Left colon (tissue), 2 donors: ENCODE measurements at regions not wholly inside any gene's neighbourhood (a gene's known extent, or its start where the extent isn't known, plus 50 kb on each side); places are given as distances from the start of the nearest gene placed in this dataset.
"Not testable (repeated sequence)": the region's sequence is repeated elsewhere in the genome, so short reads cannot be mapped to it uniquely, and the experiment has no call there.

Experiments used
- ATAC-seq: fragments of 200-7000 bp; cut with Tn5 transposase; one replicate; pipeline ENCODE4 v1.9.1; 2020; ENCODE audit warnings: mild to moderate bottlenecking, moderate library complexity
- DNase-seq, 2 donors: peaks; one replicate each; pipeline ENCODE4 v3.0.0-alpha.2; 2020
- intact Hi-C, 2 donors: fragments of 100-400 bp; cut with DNase I in 1 of 2; cut with micrococcal nuclease in 1 of 2; formaldehyde crosslinking; loops; one replicate each; pipeline versions ENCODE4 v1.11.2 to v1.14.0; 2022; cut with DNase I, micrococcal nuclease
- donor health status: DM: no; HTN: no; CAD: no.
- donor health status: DM: yes; HTN: yes; CAD: no.

DNA sequence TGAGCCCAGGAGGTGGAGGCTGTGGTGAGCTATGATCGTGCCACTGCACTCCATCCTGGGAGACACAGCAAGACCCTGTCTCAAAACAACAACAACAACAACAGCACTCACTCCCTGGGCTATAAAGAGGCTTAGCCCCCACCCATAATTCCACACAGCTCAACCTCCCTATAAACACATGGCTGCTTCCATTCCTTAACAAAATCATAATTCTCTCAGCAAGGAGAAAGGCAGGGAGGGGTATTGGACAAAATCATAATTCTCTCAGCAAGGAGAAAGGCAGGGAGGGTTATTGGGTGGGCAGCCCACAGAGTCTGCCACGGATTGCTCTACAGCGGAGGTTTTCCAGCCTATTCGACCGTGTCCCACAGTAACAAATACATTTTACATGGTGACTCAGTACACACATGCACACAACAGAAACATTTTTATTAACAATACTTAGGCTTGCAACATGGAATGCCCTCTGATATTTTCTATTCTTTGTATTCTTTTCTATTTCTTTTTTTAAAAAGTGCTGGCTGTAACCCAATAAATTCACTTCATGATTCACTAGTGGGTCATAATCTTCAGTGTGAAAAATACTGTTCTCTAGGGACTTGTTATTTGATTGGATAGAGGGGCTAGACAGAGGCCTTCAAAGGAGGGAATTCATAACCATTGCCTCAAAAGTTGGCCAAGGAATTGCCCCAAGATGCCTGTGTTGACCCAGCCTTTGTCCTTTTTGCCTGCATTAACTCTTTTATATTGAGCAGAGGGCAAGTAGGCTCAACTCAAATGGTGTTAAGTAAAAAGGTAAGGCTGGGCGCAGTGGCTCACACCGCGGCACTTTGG is 50.6 kb upstream of the ZMYND8 start:
- no peak for ATAC-seq

GRCh38 chr20:47411161-47411560 is 54.7 kb upstream of the ZMYND8 start:
- intact Hi-C loops: no loop called here
- DNase-seq (no peak), ATAC-seq (no peak)

More for the DNA sequence above, 50.6 kb upstream of the ZMYND8 start:
- intact Hi-C loops: loop anchor here in 1 of 2 donors (10.0 kb wide), 1 partner anchor 228 kb away; no protein-coding TSS in a partner anchor
- DNase-seq: no peak

DNA sequence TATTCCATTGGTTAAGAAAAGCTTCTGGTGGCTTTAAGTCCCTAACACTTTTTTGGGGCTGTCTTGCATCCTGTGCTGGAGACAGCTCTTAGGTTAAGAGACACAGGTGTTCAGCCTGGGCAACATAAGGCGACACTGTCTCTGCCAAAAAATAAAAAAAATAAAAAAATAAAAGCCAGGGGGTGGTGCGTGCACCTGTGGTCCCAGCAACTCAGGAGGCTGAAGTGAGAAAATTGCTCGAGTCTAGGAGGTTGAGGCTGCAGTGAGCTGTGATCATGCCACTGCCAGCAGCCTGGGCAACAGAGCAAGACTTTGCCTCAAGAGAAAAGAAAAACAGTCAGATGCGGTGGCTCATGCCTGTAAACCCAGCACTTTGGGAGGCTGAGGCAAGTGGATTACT is 55.6 kb upstream of the ZMYND8 start:
- ATAC-seq (no peak), DNase-seq (no peak)
- intact Hi-C loops: no loop called here

DNA sequence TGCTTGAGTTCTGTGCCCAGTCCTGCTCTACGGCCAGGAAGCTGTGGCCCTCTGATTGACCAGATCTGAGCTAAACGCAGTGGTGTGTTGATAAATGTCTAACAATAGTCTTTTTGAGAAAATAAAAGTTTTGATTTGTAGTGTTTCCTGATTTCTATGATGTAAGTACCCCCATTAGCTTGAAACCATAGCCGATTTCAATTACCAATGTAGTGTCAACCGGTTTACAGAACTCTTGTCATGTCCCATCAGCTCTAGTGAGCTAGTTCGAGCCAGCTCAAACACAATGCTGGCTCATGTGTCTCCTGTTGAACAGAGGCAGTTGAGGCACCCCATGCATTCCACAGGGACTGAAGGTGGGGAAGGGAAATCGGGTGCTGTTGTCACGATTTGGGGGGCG is 56.7 kb upstream of the ZMYND8 start:
- no peak for DNase-seq
- intact Hi-C loops: no loop called here
- ATAC-seq: no peak

DNA sequence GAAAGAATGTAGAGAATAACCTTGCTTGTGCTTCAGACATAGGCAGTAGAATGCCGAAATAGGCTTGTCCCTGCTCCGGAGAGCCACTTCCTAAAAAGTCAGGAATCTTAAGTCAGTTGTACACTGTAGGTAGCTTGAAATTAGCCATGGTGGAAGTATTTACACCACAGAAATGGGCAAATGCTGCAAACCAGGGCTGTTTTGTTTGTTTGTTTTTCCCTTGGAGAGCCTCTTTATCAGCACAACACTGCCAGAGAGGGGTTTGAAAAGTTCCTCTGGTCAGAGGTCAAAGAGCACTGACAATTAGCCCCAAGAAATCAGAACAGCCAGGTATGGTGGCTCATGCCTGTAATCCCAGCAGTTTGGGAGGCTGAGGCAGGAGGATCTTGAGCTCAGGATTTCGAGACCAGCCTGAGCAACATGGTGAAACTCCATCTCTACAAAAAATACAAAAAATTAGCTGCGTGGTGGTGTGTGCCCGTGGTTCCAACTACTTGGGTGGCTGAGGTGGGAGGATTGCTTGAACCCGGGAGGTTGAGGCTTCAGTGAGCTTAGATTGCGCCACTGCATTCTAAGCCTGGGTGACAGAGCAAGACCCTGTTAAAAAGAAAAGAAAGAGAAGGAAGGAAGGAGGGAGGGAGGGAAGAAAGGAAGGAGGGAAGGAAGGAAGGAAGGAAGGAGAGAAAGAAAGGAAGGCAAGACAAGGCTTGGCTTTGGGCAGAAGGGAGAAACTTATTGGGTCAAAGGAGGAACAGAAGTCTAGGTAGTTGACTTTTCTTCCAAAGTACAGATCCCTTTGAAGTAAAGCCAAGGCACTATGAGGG is 61.0 kb upstream of the ZMYND8 start:
- intact Hi-C loops: no loop called here
- ATAC-seq (no peak), DNase-seq (no peak)

GRCh38 chr20:47418069-47418757 is 61.7 kb upstream of the ZMYND8 start:
- intact Hi-C loops: no loop called here
- DNase-seq: no peak
- no peak for ATAC-seq

DNA sequence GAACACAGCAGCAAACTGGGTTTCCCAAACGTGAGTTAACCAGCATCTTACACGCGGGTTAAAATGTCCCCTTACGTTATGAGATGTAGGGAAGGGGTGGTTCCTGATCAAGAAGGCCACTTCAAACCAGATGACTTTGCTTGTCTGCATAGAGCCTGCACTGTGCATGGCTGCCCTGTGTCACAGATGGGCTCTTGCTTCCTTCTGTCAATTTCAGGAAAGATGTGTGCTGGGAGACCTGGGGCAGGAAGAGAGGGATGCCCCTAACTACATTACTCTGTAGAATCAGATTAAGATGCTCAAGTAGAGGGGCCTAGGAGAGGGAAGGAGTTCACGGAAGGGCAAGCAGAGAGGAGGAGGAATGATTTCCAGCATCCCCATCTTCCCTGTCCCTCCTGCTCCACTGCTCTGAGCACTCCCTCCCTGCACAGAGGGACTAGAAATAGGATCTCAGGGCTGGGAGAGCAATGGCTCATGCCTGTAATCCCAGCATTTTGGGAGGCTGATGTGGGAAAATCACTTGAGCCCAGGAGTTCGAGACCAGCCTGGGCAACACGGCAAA is 63.5 kb upstream of the ZMYND8 start:
- DNase-seq (no peak), ATAC-seq (no peak)
- intact Hi-C loops: no loop called here

DNA sequence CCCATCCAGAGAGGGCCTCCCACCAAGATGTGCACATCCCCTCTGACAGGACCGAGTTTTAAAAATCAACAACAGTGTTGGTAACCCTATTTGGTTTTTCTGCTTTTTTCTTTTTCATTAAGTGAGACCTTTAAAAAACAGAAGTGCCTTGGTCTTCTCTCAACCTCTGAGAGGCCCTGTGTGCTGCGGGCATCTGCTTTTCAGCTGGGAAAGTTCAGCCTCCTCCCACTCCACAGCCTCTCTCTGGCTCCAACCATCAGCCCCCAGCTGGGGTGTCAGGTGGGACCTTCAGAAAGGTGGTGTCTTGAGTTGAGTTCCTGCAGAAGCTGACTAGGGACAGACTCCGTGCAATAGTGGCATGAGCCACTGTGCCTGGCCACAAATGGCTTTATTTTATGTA is 64.6 kb upstream of the ZMYND8 start:
- no peak for ATAC-seq
- no peak for DNase-seq
- intact Hi-C loops: no loop called here

DNA sequence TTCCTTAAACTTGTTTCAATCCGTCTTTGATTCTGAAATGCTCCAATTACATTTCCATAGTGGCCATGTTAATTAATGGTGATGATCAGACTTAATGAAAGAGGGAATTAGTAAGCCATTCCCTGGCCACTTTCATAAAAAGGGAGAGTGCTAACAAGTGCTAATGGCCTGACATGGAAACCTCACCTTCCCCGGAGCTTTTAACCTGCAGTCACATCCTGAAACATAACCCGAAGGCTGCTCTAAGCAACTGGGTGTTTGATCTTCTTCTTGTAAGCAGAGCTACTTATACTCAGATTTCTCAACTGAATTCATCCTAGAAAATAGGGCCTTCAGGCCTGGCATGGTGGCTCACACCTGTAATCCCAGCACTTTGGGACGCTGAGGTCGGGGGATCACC is 67.1 kb upstream of the ZMYND8 start:
- ATAC-seq (no peak), DNase-seq (no peak)
- intact Hi-C loops: no loop called here

DNA sequence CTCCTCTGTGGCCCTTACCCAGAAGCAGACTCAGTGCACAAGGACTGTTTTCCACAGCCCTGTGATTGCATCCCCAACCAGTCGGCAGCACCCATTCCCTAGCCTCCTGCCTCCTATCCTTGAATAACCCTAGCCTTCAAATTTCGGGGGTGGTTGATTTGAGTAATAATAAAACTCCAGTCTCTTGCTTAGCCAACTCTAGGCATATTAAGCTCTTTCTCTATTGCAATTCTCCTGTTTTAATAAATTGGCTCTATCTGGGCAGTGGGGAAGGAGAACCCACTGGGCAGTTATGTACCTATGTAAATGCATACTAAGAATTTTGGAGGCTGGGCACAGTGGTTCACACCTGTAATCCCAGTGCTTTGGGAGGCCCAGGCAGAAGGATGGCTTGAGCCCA is 70.6 kb upstream of the ZMYND8 start:
- intact Hi-C loops: no loop called here
- DNase-seq: no peak
- ATAC-seq: no peak

- ATAC-seq (no peak), DNase-seq (no peak)
- intact Hi-C loops: no loop called here
These were observed 71.2 kb upstream of the ZMYND8 start for GRCh38 chr20:47427746-47428145.

- no peak for DNase-seq
- intact Hi-C loops: no loop called here
- no peak for ATAC-seq
These were observed 71.7 kb upstream of the ZMYND8 start for GRCh38 chr20:47428164-47428563.

DNA sequence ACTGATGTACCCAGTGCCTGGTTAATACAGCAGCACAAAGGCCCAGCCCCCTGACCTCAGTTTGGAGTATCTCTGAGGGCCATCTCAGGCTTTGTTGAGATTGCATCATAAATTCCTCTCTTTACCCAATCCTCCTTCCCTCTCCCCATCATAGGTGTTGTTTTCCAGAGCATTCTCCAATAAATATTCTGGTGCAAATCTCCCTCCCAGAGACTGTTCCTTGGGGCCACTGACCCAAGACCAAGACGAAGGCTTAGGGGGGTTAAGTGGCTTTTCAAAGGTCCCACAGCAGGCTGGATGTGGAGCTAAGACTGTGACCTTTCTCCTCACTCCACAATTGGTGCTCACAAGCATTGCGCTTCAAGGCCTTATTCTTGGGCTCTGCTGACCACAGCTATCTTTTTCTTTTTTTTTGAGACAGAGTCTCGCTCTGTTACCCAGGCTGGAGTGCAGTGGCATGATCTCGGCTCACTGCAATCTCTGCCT is 72.4 kb upstream of the ZMYND8 start:
- no peak for DNase-seq
- no peak for ATAC-seq
- intact Hi-C loops: no loop called here

DNA sequence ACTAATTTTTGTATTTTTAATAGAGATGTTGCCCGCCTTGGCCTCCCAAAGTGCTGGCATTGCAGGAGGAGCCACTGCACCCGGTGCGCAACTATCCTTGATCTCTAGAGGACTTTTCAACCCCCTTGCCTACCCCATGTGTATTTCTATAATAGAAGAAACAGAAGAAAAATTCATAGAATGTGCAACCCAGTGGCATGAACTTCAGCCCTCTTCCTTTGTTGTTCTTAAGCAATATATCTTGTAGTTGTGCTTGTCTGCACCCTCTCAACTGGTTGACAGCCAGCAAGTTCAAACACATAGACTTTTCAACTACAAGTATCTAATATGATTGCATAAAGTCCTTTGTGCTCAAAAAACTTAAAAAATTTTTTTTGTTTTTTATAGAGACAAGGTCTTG is 72.3 kb upstream of the NCOA3 start:
- ATAC-seq: no peak
- intact Hi-C loops: no loop called here
- DNase-seq: no peak

DNA sequence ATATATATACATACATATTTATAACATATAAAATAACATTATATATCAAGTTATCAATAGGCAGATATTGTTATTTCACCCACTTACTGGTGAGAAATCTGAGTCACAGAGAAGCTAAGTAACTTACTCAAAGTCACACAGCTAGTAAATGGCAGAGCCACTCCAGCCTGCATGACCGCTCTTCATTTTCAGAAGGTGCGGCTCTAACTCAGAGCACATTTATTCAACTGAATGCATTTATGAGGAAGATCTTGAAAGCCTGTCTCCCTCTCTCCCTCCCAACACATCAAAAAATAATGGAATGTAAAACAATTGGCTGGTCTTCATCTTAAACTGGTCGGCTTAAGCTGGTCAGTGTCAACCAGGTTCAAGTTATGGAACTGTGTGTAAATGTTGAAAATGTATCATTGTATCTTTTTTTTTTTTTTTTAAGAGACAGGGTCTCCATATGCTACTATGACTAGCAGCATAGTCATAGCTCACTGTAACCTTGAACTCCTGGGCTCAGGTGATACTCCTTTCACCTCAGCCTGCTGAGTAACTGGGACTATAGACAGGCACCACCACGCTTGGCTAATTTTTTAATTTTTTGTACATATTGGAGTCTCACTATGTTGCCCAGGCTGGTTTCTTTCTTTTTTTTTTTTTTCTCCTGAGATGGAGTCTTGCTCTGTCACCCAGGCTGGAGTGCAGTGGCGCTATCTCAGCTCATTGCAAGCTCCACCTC is 70.7 kb upstream of the NCOA3 start:
- intact Hi-C loops: no loop called here
- ATAC-seq (no peak), DNase-seq (no peak)

DNA sequence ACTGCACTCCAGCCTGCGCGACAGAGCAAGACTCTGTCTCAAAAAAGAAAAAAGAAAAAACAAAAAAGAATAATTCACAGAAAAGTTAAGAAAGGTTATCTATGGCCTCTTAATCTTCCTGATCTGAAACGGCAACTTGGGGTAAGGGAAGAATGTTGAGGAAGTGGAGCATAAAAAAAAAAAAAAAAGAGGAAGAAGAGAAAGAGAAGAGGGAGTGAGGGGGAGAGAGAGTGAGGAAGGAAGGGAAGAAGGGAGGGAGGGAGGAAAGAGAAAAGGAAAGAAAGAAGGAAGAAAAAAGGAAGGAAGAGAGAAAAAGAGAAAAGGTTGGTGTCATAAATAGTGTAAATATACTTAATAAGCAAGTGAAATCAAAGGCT is 68.9 kb upstream of the NCOA3 start:
- DNase-seq: no peak
- no peak for ATAC-seq

DNA sequence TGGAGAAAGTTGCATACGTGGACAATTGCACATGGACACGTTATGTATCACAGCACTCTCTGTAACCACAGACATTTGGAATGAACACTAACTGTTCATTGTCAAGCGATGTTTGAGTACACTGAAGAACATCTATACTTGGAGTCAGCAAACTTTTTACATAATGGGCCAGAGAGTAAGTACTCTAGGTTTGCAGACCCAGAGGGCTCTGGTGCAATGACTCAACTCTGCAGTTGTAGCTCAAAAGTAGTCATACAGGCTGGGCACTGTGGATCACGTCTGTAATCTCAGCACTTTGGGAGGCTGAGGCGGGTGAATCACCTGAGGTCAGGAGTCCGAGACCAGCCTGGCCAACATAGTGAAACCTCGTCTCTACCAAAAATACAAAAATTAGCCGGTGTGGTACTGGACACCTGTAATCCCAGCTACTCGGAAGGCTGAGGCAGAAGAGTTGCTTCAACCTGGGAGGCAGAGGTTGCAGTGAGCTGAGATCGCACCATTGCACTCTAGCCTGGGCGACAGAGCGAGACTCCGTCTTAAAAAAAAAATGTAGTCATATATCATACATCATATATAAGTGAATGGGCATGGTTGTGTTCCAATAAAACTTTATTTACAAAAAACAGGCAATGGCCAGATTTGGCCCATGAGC is 67.4 kb upstream of the NCOA3 start:
- ATAC-seq, DNase-seq, intact Hi-C loops: not testable (repeated sequence)

More for the DNA sequence above, 68.9 kb upstream of the NCOA3 start:
- intact Hi-C loops: no loop called here
